Erythroblast (primary cell): ENCODE measurements at regions not wholly inside any gene's neighbourhood (a gene's known extent, or its start where the extent isn't known, plus 50 kb on each side); places are given as distances from the start of the nearest gene placed in this dataset.

Experiments used
- DNase-seq, 2 experiments: peaks; one replicate each; lab custom pipeline; 2025; lab: John Stamatoyannopoulos, UW
- GATA1 ChIP-seq: IDR thresholded peaks from 2 replicates; pipeline ENCODE4 v1.6.1; 2011; ENCODE audit warnings: low read depth, mild to moderate bottlenecking, control low read depth, low read length, moderate library complexity
- POLR2A ChIP-seq: IDR thresholded peaks from 2 replicates; pipeline ENCODE4 v1.6.1; 2011; ENCODE audit warnings: mild to moderate bottlenecking, low read length

GRCh38 chr12:20268771-20269170 lies 99.6 kb upstream of the PDE3A start:
- TF ChIP-seq GATA1 = no peak
- no peak for TF ChIP-seq POLR2A
- DNase-seq = no peak

- TF ChIP-seq POLR2A (no peak), GATA1 (no peak)
- DNase-seq = no peak
Measured at GRCh38 chr12:20269337-20270067, 98.8 kb upstream of the PDE3A start.

- TF ChIP-seq POLR2A = no peak
- no peak for TF ChIP-seq GATA1
- no peak for DNase-seq
Measured at GRCh38 chr12:20270557-20270956, 97.8 kb upstream of the PDE3A start.

GRCh38 chr12:20272161-20272560 lies 96.2 kb upstream of the PDE3A start:
- no peak for TF ChIP-seq POLR2A
- no peak for TF ChIP-seq GATA1
- no peak for DNase-seq

GRCh38 chr12:20272801-20273200 lies 95.5 kb upstream of the PDE3A start:
- TF ChIP-seq GATA1 = no peak
- no peak for TF ChIP-seq POLR2A
- no peak for DNase-seq

- TF ChIP-seq POLR2A = no peak
- no peak for TF ChIP-seq GATA1
- DNase-seq = no peak
Measured at GRCh38 chr12:20274008-20274407, 94.3 kb upstream of the PDE3A start.

GRCh38 chr12:20278276-20278675 lies 90.1 kb upstream of the PDE3A start:
- TF ChIP-seq GATA1 = no peak
- no peak for TF ChIP-seq POLR2A
- DNase-seq = no peak

GRCh38 chr12:20280515-20280914 lies 87.8 kb upstream of the PDE3A start:
- no peak for DNase-seq
- TF ChIP-seq POLR2A (no peak), GATA1 (no peak)

- TF ChIP-seq POLR2A = no peak
- TF ChIP-seq GATA1 = no peak
- DNase-seq = no peak
Measured at GRCh38 chr12:20282401-20282800, 85.9 kb upstream of the PDE3A start.

- DNase-seq = no peak
- TF ChIP-seq POLR2A = no peak
- no peak for TF ChIP-seq GATA1
Measured at GRCh38 chr12:20283482-20283881, 84.9 kb upstream of the PDE3A start.

GRCh38 chr12:20289520-20289919 lies 78.8 kb upstream of the PDE3A start:
- no peak for DNase-seq
- TF ChIP-seq GATA1 (no peak), POLR2A (no peak)

GRCh38 chr12:20300457-20300856 lies 67.9 kb upstream of the PDE3A start:
- no peak for DNase-seq
- TF ChIP-seq POLR2A (no peak), GATA1 (no peak)

GRCh38 chr12:20305470-20305869 lies 62.9 kb upstream of the PDE3A start:
- no peak for TF ChIP-seq GATA1
- no peak for DNase-seq

- TF ChIP-seq GATA1 = no peak
- no peak for TF ChIP-seq POLR2A
Measured at GRCh38 chr12:20309504-20310148, 58.7 kb upstream of the PDE3A start.

GRCh38 chr12:20314328-20314727 lies 54.0 kb upstream of the PDE3A start:
- TF ChIP-seq POLR2A (no peak), GATA1 (no peak)
- DNase-seq = no peak

More at GRCh38 chr12:20309504-20310148, 58.7 kb upstream of the PDE3A start:
- DNase-seq = no peak
